HG03025 (cell line): ENCODE measurements at regions not wholly inside any gene's neighbourhood (a gene's known extent, or its start where the extent isn't known, plus 50 kb on each side); places are given as distances from the start of the nearest gene placed in this dataset.
A peak's percentile ranks its signal among the peaks of the same experiment; 100 is the strongest.

Experiments
- ATAC-seq: cut with Tn5 transposase; IDR thresholded peaks from one replicate; pipeline ENCODE4 v1.9.1; 2021; ENCODE audit warnings: mild to moderate bottlenecking, moderate library complexity; ENCODE audit not compliant: unreplicated experiment, low FRiP score

GRCh38 chr2:209323738-209324137, 100.1 kb upstream of the MAP2 start:
- ATAC-seq: no peak

- ATAC-seq: no peak
Observed at GRCh38 chr2:209324281-209324680, 99.6 kb upstream of the MAP2 start.

- ATAC-seq: no peak
Observed at GRCh38 chr2:209331291-209331844, 92.5 kb upstream of the MAP2 start.

- peak; percentile 87 for ATAC-seq
Observed at GRCh38 chr2:209334188-209335017, 89.4 kb upstream of the MAP2 start.

GRCh38 chr2:209340522-209340921, 83.3 kb upstream of the MAP2 start:
- no peak for ATAC-seq

- ATAC-seq: no peak
Observed at GRCh38 chr2:209344349-209344748, 79.5 kb upstream of the MAP2 start.

- ATAC-seq: no peak
Observed at GRCh38 chr2:209348433-209348832, 75.4 kb upstream of the MAP2 start.

- no peak for ATAC-seq
Observed at GRCh38 chr2:209351636-209352035, 72.2 kb upstream of the MAP2 start.

GRCh38 chr2:209358992-209359391, 64.9 kb upstream of the MAP2 start:
- ATAC-seq: no peak

GRCh38 chr2:209367075-209367747, 56.6 kb upstream of the MAP2 start:
- no peak for ATAC-seq

GRCh38 chr2:209368406-209368805, 55.4 kb upstream of the MAP2 start:
- ATAC-seq: no peak

- no peak for ATAC-seq
Observed at GRCh38 chr2:209368914-209369313, 54.9 kb upstream of the MAP2 start.

- ATAC-seq: no peak
Observed at GRCh38 chr2:209369656-209370055, 54.2 kb upstream of the MAP2 start.

GRCh38 chr2:209371407-209371806, 52.4 kb upstream of the MAP2 start:
- no peak for ATAC-seq
